IMR-90 (cell line): ENCODE measurements at regions not wholly inside any gene's neighbourhood (a gene's known extent, or its start where the extent isn't known, plus 50 kb on each side); places are given as distances from the start of the nearest gene placed in this dataset.

Source experiments
- ATAC-seq: fragments of 200-7000 bp; cut with Tn5 transposase; 2 replicates; pipeline ENCODE4 v1.9.1; 2020; ENCODE audit warnings: low read depth, mild to moderate bottlenecking, moderate library complexity
- BruUV-seq: library from RNA; stranded (reverse); fragments of 400-500 nt; replicated peaks from 2 replicates; lab custom pipeline; 2021; lab: Mats Ljungman, UMichigan
- CTCF ChIA-PET: fragments of 300-600 bp; formaldehyde crosslinking; extraction: SDS; loops from one replicate; lab custom pipeline; 2021; ENCODE audit warnings: antibody characterized with exemption; lab: Yijun Ruan, JAX
- POLR2A ChIA-PET: fragments of 300-600 bp; sonication (Branson Sonifier 250); formaldehyde crosslinking; loops from one replicate; lab custom pipeline; 2022; ENCODE audit warnings: antibody characterized with exemption; ENCODE audit not compliant: unreplicated experiment; lab: Charles Lee
- DNase-seq: peaks from one replicate; pipeline ENCODE4 v3.0.0; 2013
- H2AFZ ChIP-seq: replicated peaks from 2 replicates; pipeline ENCODE3; 2013; ENCODE audit warnings: low read length, mild to moderate bottlenecking; ENCODE audit not compliant: poor library complexity
- H2AK5ac ChIP-seq: 2 replicates; pipeline ENCODE4 v1.6.1; 2013; ENCODE audit warnings: low read depth, low read length, inconsistent platforms
- H2AK9ac ChIP-seq: replicated peaks from 2 replicates; pipeline ENCODE3; 2013; ENCODE audit warnings: mild to moderate bottlenecking, low read depth, low read length, moderate library complexity; ENCODE audit not compliant: poor library complexity
- H2BK120ac ChIP-seq: 2 replicates; pipeline ENCODE4 v1.6.1; 2013; ENCODE audit warnings: low read depth, low read length, inconsistent platforms
- H2BK15ac ChIP-seq: 3 replicates; pipeline ENCODE4 v1.6.1; 2013; ENCODE audit warnings: low read depth, low read length, inconsistent platforms
- H2BK20ac ChIP-seq: 2 replicates; pipeline ENCODE4 v1.6.1; 2013; ENCODE audit warnings: low read depth, mild to moderate bottlenecking, inconsistent platforms, low read length, moderate library complexity
- H2BK5ac ChIP-seq: 2 replicates; pipeline ENCODE4 v1.6.1; 2013; ENCODE audit warnings: mild to moderate bottlenecking, low read depth, low read length, inconsistent platforms; ENCODE audit not compliant: poor library complexity, severe bottlenecking
- H3K14ac ChIP-seq: replicated peaks from 2 replicates; pipeline ENCODE4 v1.6.1; 2013; ENCODE audit warnings: low read depth, low read length, inconsistent platforms
- H3K18ac ChIP-seq: 2 replicates; pipeline ENCODE4 v1.6.1; 2013; ENCODE audit warnings: low read depth, low read length, control low read depth
- H3K23ac ChIP-seq: 2 replicates; pipeline ENCODE4 v1.6.1; 2013; ENCODE audit warnings: low read depth, low read length, inconsistent platforms
- H3K27ac ChIP-seq: 2 replicates; pipeline ENCODE4 v1.5.1; 2013; ENCODE audit warnings: mild to moderate bottlenecking, control low read depth, low read length; ENCODE audit not compliant: insufficient read depth
- H3K27me3 ChIP-seq: 2 replicates; pipeline ENCODE4 v1.6.1; 2013; ENCODE audit warnings: low read length; ENCODE audit not compliant: control insufficient read depth, insufficient read depth
- H3K36me3 ChIP-seq: 2 replicates; pipeline ENCODE4 v1.6.1; 2013; ENCODE audit warnings: low read length, mixed read lengths; ENCODE audit not compliant: control insufficient read depth, insufficient read depth
- H3K4ac ChIP-seq: 2 replicates; pipeline ENCODE4 v1.6.1; 2013; ENCODE audit warnings: low read depth, low read length, inconsistent platforms
- H3K4me1 ChIP-seq: 2 replicates; pipeline ENCODE4 v1.6.1; 2013; ENCODE audit warnings: low read length, mixed read lengths; ENCODE audit not compliant: control insufficient read depth, insufficient read depth
- H3K4me2 ChIP-seq: 2 replicates; pipeline ENCODE4 v1.6.1; 2013; ENCODE audit warnings: low read depth, mild to moderate bottlenecking, control low read depth, low read length, moderate library complexity
- H3K4me3 ChIP-seq: 2 replicates; pipeline ENCODE4 v1.5.1; 2013; ENCODE audit warnings: low read depth, mild to moderate bottlenecking, control low read depth, low read length, moderate library complexity; ENCODE audit not compliant: insufficient read depth
- H3K56ac ChIP-seq: 2 replicates; pipeline ENCODE4 v1.6.1; 2013; ENCODE audit warnings: low read length, inconsistent platforms; ENCODE audit not compliant: insufficient read depth; ENCODE audit errors: extremely low read depth
- H3K79me1 ChIP-seq, 2 experiments: 2 replicates each; pipeline ENCODE4 v1.6.1; 2013; ENCODE audit warnings: low read length in 2 of 2, inconsistent platforms in 1 of 2, low read depth in 1 of 2
- H3K9ac ChIP-seq: 2 replicates; pipeline ENCODE4 v1.6.1; 2013; ENCODE audit warnings: low read depth, low read length, control low read depth
- H3K9me1 ChIP-seq: 2 replicates; pipeline ENCODE4 v1.6.1; 2013; ENCODE audit warnings: low read length, inconsistent platforms; ENCODE audit not compliant: insufficient read depth
- H3K9me3 ChIP-seq: 2 replicates; pipeline ENCODE4 v1.6.1; 2013; ENCODE audit warnings: low read length; ENCODE audit not compliant: control insufficient read depth, insufficient read depth
- H4K20me1 ChIP-seq: 2 replicates; pipeline ENCODE4 v1.6.1; 2013; ENCODE audit warnings: low read length, inconsistent platforms; ENCODE audit not compliant: insufficient read depth
- H4K5ac ChIP-seq: 2 replicates; pipeline ENCODE4 v1.6.1; 2013; ENCODE audit warnings: mild to moderate bottlenecking, low read depth, low read length, control low read depth
- H4K8ac ChIP-seq, 2 experiments: 2 replicates each; pipeline ENCODE4 v1.6.1; 2013; ENCODE audit warnings: low read depth in 2 of 2, low read length in 2 of 2, control low read depth in 1 of 2, inconsistent platforms in 1 of 2
- H4K91ac ChIP-seq: 2 replicates; pipeline ENCODE4 v1.6.1; 2013; ENCODE audit warnings: low read depth, low read length, inconsistent platforms; ENCODE audit not compliant: insufficient read depth
- BHLHE40 ChIP-seq: fragments of 150-350 bp; IDR thresholded peaks from 2 replicates; pipeline ENCODE4 v1.6.1; 2016; ENCODE audit warnings: mild to moderate bottlenecking, low read depth, low read length
- CEBPB ChIP-seq: IDR thresholded peaks from 2 replicates; pipeline ENCODE4 v1.6.1; 2012; ENCODE audit warnings: low read depth, low read length, improper control_type of control experiment
- CHD1 ChIP-seq: IDR thresholded peaks from 2 replicates; pipeline ENCODE4 v1.6.1; 2012; ENCODE audit warnings: low read depth, low read length, improper control_type of control experiment
- CTCF ChIP-seq: conservative IDR thresholded peaks from 2 replicates; pipeline ENCODE4 v1.5.1; 2012; ENCODE audit warnings: mild to moderate bottlenecking, low read depth, low read length, improper control_type of control experiment
- FOS ChIP-seq: fragments of 150-350 bp; IDR thresholded peaks from 2 replicates; pipeline ENCODE4 v1.6.1; 2016; ENCODE audit warnings: low read depth, low read length
- MAFK ChIP-seq: IDR thresholded peaks from 2 replicates; pipeline ENCODE4 v1.6.1; 2012; ENCODE audit warnings: low read depth, low read length, improper control_type of control experiment
- MAZ ChIP-seq: IDR thresholded peaks from 2 replicates; pipeline ENCODE4 v1.6.1; 2012; ENCODE audit warnings: low read depth, mild to moderate bottlenecking, low read length, improper control_type of control experiment, moderate library complexity, borderline replicate concordance
- MXI1 ChIP-seq: IDR thresholded peaks from 2 replicates; pipeline ENCODE4 v1.6.1; 2012; ENCODE audit warnings: low read depth, mild to moderate bottlenecking, low read length, moderate library complexity, borderline replicate concordance
- NFE2L2 ChIP-seq: fragments of 150-350 bp; IDR thresholded peaks from 2 replicates; pipeline ENCODE4 v1.6.1; 2016; ENCODE audit warnings: low read depth, mild to moderate bottlenecking, low read length
- POLR2A ChIP-seq: IDR thresholded peaks from 2 replicates; pipeline ENCODE4 v1.6.1; 2012; ENCODE audit warnings: mild to moderate bottlenecking, low read depth, low read length
- RAD21 ChIP-seq: IDR thresholded peaks from 2 replicates; pipeline ENCODE4 v1.6.1; 2012; ENCODE audit warnings: low read length, improper control_type of control experiment
- RCOR1 ChIP-seq: IDR thresholded peaks from 2 replicates; pipeline ENCODE4 v1.6.1; 2012; ENCODE audit warnings: mild to moderate bottlenecking, low read length, improper control_type of control experiment; ENCODE audit not compliant: insufficient replicate concordance
- RFX5 ChIP-seq: IDR thresholded peaks from 2 replicates; pipeline ENCODE4 v1.8.0; 2012; ENCODE audit warnings: low read depth, mild to moderate bottlenecking, low read length, moderate library complexity
- SMC3 ChIP-seq: fragments of 150-350 bp; IDR thresholded peaks from 2 replicates; pipeline ENCODE4 v1.6.1; 2016; ENCODE audit warnings: low read depth, mild to moderate bottlenecking, antibody characterized with exemption, low read length, moderate library complexity
- USF2 ChIP-seq: fragments of 150-350 bp; IDR thresholded peaks from 2 replicates; pipeline ENCODE4 v1.6.1; 2017; ENCODE audit warnings: mild to moderate bottlenecking, antibody characterized with exemption, low read length, low read depth
- WGBS, 2 experiments: methylation state at CpG; one replicate each; pipeline versions ENCODE4 v1.1.5 to v1.1.7; 2013; ENCODE audit warnings: missing lambda C conversion rate in 2 of 2; ENCODE audit not compliant: insufficient read length in 1 of 2; ENCODE audit errors: extremely low coverage in 2 of 2; 5-methylcytosine and 5-hydroxymethylcytosine counted together
- dilution Hi-C: fragments of 300-500 bp; cut with HindIII; formaldehyde crosslinking; loops from one replicate; pipeline ENCODE4 v1.14.3; 2018; ENCODE audit warnings: low sequenced_read_pairs; ENCODE audit not compliant: unreplicated experiment
- in situ Hi-C: fragments of 300-500 bp; cut with MboI; formaldehyde crosslinking; loops from 3 replicates; pipeline ENCODE4 v1.14.3; 2019; ENCODE audit warnings: low sequenced_read_pairs, inconsistent platforms, mixed read lengths
- intact Hi-C: fragments of 100-400 bp; cut with micrococcal nuclease; formaldehyde crosslinking; loops from 2 replicates; pipeline ENCODE4 v1.10.0; 2022
- TF ChIP-seq, protein P1 (sequence below): fragments of 150-350 bp; IDR thresholded peaks from 2 replicates; pipeline ENCODE4 v1.6.1; 2016; ENCODE audit warnings: low read depth, mild to moderate bottlenecking, low read length, moderate library complexity, borderline replicate concordance

GRCh38 chrX:7580127-7580526, 262.8 kb upstream of the VCX start:
- Histone ChIP-seq H2BK5ac (no peak overlapping the region), H3K79me1 (no peaks in the 10 kb centered on the region), H3K36me3 (no peaks in the 10 kb centered on the region), H2BK20ac (no peak overlapping the region), H3K9me3 (peaks cover 2% of the 10 kb centered on the region; the same call in 1 of the 2 replicates), H3K4me1 (no peaks in the 10 kb centered on the region), H3K27me3 (no peaks in the 10 kb centered on the region), H2BK15ac (no peak overlapping the region), H2AFZ (no peak overlapping the region), H3K4me2 (no peak overlapping the region), H3K9me1 (no peaks in the 10 kb centered on the region), H2BK120ac (no peak overlapping the region), H3K9ac (no peak overlapping the region), H4K91ac (no peak overlapping the region), H2AK5ac (no peak overlapping the region), H3K14ac (no peak overlapping the region), H3K27ac (no peak overlapping the region), H4K20me1 (no peaks in the 10 kb centered on the region), H3K4ac (no peak overlapping the region), H4K5ac (no peak overlapping the region), H3K56ac (no peak overlapping the region), H4K8ac (no peak overlapping the region), H2AK9ac (no peak overlapping the region), H3K23ac (no peak overlapping the region), H3K4me3 (no peak overlapping the region), H3K18ac (no peak overlapping the region)
- POLR2A ChIA-PET: no interaction called here
- dilution Hi-C loops (no loop called here), intact Hi-C loops (loop anchor here (10.0 kb wide), 1 partner anchor 345 kb away; no protein-coding TSS in a partner anchor), in situ Hi-C loops (no loop called here)
- WGBS, 2 experiments: no CpG with 5 or more reads among the region's 2 CpGs
- TF ChIP-seq BHLHE40: no peak
- no peak for TF ChIP-seq RAD21
- TF ChIP-seq, protein P1, sequence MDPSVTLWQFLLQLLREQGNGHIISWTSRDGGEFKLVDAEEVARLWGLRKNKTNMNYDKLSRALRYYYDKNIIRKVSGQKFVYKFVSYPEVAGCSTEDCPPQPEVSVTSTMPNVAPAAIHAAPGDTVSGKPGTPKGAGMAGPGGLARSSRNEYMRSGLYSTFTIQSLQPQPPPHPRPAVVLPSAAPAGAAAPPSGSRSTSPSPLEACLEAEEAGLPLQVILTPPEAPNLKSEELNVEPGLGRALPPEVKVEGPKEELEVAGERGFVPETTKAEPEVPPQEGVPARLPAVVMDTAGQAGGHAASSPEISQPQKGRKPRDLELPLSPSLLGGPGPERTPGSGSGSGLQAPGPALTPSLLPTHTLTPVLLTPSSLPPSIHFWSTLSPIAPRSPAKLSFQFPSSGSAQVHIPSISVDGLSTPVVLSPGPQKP: no peak
- TF ChIP-seq FOS: no peak
- TF ChIP-seq MAZ: no peak
- no peak for TF ChIP-seq RCOR1
- TF ChIP-seq MXI1: no peak
- no peak for TF ChIP-seq POLR2A
- TF ChIP-seq MAFK: no peak
- no peak for TF ChIP-seq NFE2L2
- TF ChIP-seq USF2: no peak
- no peak for TF ChIP-seq CEBPB
- TF ChIP-seq RFX5: no peak
- TF ChIP-seq CTCF: no peak
- TF ChIP-seq CHD1: no peak
- no peak for TF ChIP-seq SMC3
- CTCF ChIA-PET: no interaction called here
- DNase-seq: no peak
- ATAC-seq: no peak
- BruUV-seq: no TSS peak
